ENCODE measurements at regions not wholly inside any gene's neighbourhood (a gene's known extent, or its start where the extent isn't known, plus 50 kb on each side); places are given as distances from the start of the nearest gene placed in this dataset.

DNA sequence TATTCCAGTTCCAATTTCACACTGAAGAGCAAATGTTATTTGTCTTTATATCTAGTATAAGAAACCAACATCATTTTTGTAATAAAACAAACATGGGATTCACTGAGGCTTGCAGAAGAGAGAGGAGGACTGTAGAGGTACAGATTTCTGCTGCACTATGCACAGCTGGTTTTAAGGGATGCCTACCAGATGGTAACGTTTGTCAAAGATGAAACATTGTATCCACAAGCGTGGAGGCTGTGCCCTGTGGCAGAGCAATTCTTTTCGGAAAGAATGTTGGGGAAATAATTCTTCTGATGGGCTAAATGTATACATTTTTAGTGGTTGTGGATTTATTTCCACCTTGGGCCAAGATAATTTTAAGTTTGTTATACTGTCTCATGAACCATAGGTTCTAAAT is 272.4 kb downstream of the DUSP10 start:
- no peak for DNase-seq (ENCODE audit: low spot score)
- FAIRE-seq, result no peak
- Histone ChIP-seq H3K4me2 (ENCODE audit: low read depth, low read length) (no peak overlapping the region), H3K9ac (ENCODE audit: insufficient read depth, low read depth, low read length) (no peak overlapping the region), H3K27ac (ENCODE audit: extremely low read length, insufficient read depth, low read length) (no peak overlapping the region), H4K20me1 (ENCODE audit: insufficient read depth, low read length) (no peaks in the 10 kb centered on the region), H3K4me1 (ENCODE audit: insufficient read depth, low read length) (no peaks in the 10 kb centered on the region), H3K4me3 (replicated peaks in 1 of 3; ENCODE audit: insufficient read depth in 1 of 3, low read depth in 2 of 3, low read length in 3 of 3) (no peak overlapping the region), H3K27me3 (ENCODE audit: control insufficient read depth in 1 of 2, insufficient read depth in 2 of 2, low read length in 2 of 2) (no peaks in the 10 kb centered on the region), H3K79me2 (ENCODE audit: insufficient read depth, low read length) (no peaks in the 10 kb centered on the region), H2AFZ (ENCODE audit: low read length) (no peak overlapping the region), H3K36me3 (replicated peaks in 1 of 2; ENCODE audit: control insufficient read depth in 1 of 2, insufficient read depth in 2 of 2, low read length in 2 of 2) (no peaks in the 10 kb centered on the region), H3K9me3 (ENCODE audit: low read length) (no peaks in the 10 kb centered on the region)
- TF ChIP-seq, protein P1, sequence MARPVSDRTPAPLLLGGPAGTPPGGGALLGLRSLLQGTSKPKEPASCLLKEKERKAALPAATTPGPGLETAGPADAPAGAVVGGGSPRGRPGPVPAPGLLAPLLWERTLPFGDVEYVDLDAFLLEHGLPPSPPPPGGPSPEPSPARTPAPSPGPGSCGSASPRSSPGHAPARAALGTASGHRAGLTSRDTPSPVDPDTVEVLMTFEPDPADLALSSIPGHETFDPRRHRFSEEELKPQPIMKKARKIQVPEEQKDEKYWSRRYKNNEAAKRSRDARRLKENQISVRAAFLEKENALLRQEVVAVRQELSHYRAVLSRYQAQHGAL (CRISPR knock-in tag; IDR thresholded peaks at IDR 0.05; ENCODE audit: not compliant biosample characterization), result no peak
- TF ChIP-seq GPN1 (CRISPR knock-in tag; IDR thresholded peaks at IDR 0.05; ENCODE audit: borderline replicate concordance) (no peak), SKI (IDR thresholded peaks at IDR 0.05; ENCODE audit: partially characterized antibody) (no peak)
- WGBS (ENCODE audit: low lambda C conversion rate), result 0% methylated on average over 3 of the region's 3 CpGs
- no peak for ATAC-seq
- POLR2A ChIA-PET, result no interaction called here
- CTCF ChIA-PET (ENCODE audit: low intra/inter-chr PET ratio, low total read pairs), result no interaction called here
- in situ Hi-C loops (cut with HindIII; ENCODE audit: extremely low pct_ligation_motif_present, low pct_unique_long_range_greater_than_20kb), result no loop called here
- BruUV-seq (replicated peaks), result no TSS peak
- intact Hi-C loops (cut with micrococcal nuclease; ENCODE audit: unreplicated experiment), result no loop called here

DNA sequence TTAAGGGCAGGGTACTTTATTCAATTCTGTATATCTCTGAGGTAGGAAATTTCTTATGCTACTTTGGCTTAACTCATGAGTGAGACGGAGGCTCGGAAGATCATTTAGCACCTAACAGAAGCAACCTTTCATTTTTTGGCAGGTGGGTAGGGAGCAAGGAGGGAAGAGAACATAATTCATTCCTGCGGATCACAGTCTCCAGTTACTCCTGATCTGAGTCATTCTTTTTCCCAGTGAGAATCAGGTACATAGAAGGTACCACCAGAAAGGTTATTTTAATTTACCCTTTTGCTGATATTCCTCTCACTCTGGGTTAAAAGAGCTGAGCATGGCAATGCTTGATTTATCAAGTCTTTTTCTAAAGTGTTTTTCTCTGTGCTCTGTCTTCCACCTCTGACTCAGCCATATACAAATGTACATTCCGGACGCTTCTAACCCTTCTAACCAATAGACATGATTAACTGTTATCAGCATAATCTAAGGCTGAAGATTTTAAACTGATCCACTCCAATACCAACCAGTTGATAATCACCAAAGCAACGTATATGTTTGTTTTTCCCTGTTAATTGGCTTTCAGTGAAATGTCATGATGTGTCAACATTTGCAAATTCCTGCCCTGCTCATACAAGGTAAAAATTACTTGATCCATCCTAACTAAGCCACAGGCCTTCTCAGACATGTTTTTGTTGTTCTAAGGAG is 271.7 kb downstream of the DUSP10 start:
- in situ Hi-C loops (cut with HindIII; ENCODE audit: extremely low pct_ligation_motif_present, low pct_unique_long_range_greater_than_20kb) (no loop called here), intact Hi-C loops (cut with micrococcal nuclease; ENCODE audit: unreplicated experiment) (no loop called here)
- H3K36me3 ChIP-seq (replicated peaks in 1 of 2; ENCODE audit: control insufficient read depth in 1 of 2, insufficient read depth in 2 of 2, low read length in 2 of 2), result no peaks in the 10 kb centered on the region
- no peak overlapping the region for H3K9ac ChIP-seq (ENCODE audit: insufficient read depth, low read depth, low read length)
- no peaks in the 10 kb centered on the region for H3K27me3 ChIP-seq (ENCODE audit: control insufficient read depth in 1 of 2, insufficient read depth in 2 of 2, low read length in 2 of 2)
- H3K27ac ChIP-seq (ENCODE audit: extremely low read length, insufficient read depth, low read length), result no peak overlapping the region
- FAIRE-seq (no peak), ATAC-seq (no peak), DNase-seq (ENCODE audit: low spot score) (no peak)
- POLR2A ChIA-PET, result no interaction called here
- TF ChIP-seq MAZ (IDR thresholded peaks at IDR 0.05; ENCODE audit: borderline replicate concordance, low read depth, low read length), result no peak
- TF ChIP-seq MAZ (CRISPR knock-in tag; IDR thresholded peaks at IDR 0.05; ENCODE audit: low read depth), result no peak
- no peak for TF ChIP-seq SNAI1 (CRISPR knock-in tag; IDR thresholded peaks at IDR 0.05; ENCODE audit: borderline replicate concordance)
- TF ChIP-seq ZNF562 (CRISPR knock-in tag; IDR thresholded peaks at IDR 0.05; ENCODE audit: borderline replicate concordance), result no peak
- BruUV-seq (replicated peaks), result no TSS peak
- no peak overlapping the region for H2AFZ ChIP-seq (ENCODE audit: low read length)
- no peaks in the 10 kb centered on the region for H3K79me2 ChIP-seq (ENCODE audit: insufficient read depth, low read length)
- H3K4me1 ChIP-seq (ENCODE audit: insufficient read depth, low read length), result no peaks in the 10 kb centered on the region
- H3K9me3 ChIP-seq (ENCODE audit: low read length), result no peaks in the 10 kb centered on the region
- no peak overlapping the region for H3K4me2 ChIP-seq (ENCODE audit: low read depth, low read length)
- no peaks in the 10 kb centered on the region for H4K20me1 ChIP-seq (ENCODE audit: insufficient read depth, low read length)
- WGBS (ENCODE audit: low lambda C conversion rate), result 18% methylated on average over 6 of the region's 6 CpGs
- CTCF ChIA-PET (ENCODE audit: low intra/inter-chr PET ratio, low total read pairs), result no interaction called here
- no peak overlapping the region for H3K4me3 ChIP-seq (replicated peaks in 1 of 3; ENCODE audit: insufficient read depth in 1 of 3, low read depth in 2 of 3, low read length in 3 of 3)

All from HepG2 (cell line).